NCI-H226 (cell line): ENCODE measurements at regions not wholly inside any gene's neighbourhood (a gene's known extent, or its start where the extent isn't known, plus 50 kb on each side); places are given as distances from the start of the nearest gene placed in this dataset.
"Not testable (repeated sequence)": the region's sequence is repeated elsewhere in the genome, so short reads cannot be mapped to it uniquely, and the experiment has no call there.

Experiments used
- DNase-seq: peaks from one replicate; pipeline ENCODE4 v3.0.0-alpha.2; 2015

DNA sequence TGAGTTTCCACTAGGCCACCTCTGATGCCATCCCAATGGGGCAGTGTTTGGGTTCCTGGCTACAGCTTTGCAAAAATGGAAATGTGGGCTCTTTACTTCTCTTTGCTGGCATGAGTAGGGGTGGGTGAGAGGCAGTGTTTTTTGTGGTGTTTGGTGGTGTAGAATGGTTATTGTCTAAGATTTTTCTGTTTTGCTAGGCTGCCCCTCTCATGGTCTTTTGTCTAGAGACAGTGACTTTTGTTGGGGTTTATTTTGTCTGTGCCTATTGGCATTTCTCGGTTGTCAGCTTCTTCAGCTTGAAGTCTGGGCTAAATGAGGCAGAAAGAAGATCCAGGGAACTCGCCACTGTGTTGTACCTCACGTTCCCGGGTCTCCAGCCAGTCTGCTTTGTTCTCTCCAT, 112.1 kb downstream of the CENPF start:
- no peak for DNase-seq

DNA sequence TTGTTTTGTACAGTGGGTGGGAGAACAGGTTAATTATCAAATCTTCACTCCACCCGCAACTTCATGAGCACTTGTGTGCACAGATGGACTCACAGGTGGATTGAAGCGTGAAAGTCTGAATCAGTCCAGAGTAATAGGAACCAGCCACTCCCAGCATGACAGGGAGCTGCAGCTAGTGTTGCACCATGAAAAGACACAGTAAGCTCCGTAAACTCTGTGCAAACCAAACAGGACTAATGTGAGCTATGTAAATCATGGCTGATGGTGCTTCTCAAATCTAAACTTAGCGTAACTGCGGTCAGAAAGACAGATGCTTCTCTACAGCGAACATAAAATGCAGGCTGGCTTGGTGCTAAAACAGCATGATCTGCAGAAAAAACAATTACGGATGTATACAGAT, 114.4 kb downstream of the CENPF start:
- no peak for DNase-seq

DNA sequence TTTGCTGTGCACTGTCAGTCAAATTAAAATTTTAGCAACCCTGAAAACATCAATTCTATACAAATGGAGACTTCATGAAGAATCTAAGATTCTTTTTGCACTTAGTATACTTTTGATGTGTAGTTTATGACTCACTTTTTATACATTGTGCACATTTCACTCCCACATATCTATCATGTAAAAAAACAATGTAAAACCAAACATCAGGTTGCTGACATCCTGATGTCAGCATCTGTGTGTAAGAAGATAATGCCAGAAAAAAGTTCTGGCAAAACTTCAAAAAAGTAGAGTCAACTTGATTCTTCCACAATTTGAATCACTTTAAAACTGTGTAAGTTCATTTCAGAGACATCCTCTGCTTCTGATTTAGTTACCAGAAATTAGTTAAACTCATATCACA, 115.7 kb downstream of the CENPF start:
- DNase-seq: peak; percentile 47

DNA sequence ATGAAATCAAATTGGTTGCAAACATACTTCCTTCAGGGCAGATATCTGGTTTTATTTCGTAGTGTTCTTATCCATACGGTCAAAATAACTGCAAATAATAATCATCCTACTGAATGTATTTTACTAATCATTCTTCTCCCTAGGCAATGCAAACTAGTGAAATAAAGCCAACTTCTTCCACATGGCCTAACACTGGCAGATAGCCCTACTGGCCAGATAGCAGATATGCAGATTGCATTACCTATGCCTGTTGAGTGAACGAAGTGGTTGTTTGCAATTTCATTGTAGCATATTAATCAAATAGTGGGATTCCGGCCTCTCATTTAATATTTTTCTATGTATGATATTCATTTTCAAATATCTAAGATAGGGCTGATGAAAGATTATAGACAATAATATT, 116.2 kb downstream of the CENPF start:
- peak; percentile 1 for DNase-seq

DNA sequence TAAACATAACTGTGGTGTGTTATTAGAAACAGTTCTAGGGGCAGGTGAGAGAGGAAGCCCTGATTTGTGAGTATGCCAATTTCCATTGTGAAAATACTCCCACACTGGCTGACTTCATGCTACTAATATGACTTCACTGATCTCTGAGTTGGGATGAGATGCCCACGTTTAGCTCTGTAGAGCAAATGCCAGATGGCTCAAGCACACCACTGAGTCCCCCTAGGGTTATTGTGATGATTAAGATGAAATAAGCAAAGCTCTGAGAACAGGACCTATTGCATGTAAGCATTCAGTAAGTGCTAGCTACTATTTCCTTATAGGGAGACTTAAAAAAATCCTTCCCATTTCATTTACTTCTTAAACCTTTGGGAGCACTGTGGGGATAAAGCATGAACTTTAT, 117.6 kb downstream of the CENPF start:
- DNase-seq: peak; percentile 11

DNA sequence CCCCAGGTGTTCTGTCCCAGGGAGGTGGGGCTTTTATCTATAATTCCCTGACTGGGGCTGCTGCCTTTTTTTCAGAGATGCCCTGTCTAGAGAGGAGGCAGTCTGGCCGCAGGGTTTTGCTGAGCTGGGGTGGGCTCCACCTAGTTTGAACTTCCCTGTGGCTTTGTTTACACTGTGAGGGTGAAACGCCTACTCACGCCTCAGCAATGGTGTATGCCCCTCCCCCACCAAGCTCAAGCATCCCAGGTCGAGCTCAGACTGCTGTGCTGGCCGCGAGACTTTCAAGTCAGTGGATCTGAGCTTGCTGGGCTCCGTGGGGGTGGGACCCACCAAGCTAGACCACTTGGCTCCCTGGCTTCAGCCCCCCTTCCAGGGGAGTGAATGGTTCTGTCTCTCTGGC, 124.3 kb downstream of the CENPF start:
- no peak for DNase-seq

DNA sequence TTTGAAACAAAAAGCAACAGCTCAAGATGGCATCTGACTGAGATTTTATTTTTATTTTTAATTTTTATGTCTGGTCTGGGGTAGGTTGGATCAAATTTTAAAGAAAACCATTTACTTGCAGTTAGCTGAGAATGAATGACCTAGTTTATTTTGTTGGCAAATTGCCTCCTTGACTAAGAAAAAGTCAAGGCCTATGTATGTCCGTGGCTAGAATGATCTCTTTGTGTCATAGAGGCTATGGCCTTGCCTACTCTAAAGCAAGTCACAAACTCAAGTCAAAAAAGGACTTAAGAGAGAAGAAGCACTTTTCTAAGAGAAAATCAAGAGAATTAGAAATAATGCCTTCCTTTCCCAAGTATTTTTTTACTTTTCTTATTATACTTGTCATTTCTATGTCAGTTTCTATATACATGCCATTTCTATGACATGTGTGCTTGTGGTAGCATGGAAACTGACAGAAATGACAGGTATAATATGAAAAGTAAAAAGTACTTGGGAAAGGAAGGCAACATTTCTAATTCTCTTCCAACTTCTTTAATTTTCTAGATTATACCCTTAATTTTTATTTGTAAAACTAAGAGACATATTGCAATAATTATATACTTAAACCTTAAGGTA, 136.7 kb downstream of the CENPF start:
- DNase-seq: no peak

DNA sequence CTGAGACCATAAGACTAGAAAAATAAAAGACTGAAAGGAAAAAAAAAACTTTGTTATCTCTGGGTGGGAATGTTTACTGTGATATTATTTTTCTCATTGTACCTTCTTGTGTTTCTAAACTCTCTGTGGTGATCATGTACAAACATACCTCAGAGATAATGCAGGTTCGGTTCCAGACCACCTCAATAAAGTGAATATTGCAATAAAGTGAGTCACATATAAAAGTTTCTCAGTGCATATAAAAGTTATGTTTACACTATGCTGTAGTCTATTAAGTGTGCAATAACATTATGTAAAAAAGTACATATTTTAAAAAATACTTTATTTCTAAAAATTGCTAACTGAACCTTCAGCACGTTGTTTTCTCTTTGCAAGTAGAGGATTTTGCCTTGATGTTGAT, 137.5 kb downstream of the CENPF start:
- no peak for DNase-seq

DNA sequence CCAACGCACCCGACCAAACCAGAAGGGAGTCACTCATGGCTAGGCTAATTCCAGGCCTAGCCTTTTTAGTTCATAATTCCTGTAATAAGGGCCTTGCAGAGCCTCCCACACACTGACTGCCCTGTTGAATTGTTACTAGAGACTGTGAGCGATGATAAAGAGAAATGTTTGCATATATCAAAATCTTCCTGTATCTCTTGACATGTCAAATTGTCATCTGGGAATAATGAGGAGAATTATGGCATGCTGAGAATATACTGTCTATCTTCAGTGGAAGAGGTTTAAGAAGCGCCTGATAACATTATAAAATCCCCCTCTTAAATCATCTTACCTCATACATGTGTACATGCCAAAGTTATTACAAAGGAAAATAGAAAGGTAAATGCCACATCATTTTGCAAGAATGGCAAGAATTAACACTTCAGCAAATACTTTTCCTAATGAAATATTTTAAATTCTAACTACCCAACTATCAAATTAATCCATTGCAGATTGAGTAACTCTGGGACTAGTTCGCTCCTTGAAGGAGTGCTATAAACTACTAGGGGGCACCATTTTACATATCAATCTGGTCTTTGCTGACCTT, 144.1 kb downstream of the CENPF start:
- DNase-seq: peak; percentile 82

DNA sequence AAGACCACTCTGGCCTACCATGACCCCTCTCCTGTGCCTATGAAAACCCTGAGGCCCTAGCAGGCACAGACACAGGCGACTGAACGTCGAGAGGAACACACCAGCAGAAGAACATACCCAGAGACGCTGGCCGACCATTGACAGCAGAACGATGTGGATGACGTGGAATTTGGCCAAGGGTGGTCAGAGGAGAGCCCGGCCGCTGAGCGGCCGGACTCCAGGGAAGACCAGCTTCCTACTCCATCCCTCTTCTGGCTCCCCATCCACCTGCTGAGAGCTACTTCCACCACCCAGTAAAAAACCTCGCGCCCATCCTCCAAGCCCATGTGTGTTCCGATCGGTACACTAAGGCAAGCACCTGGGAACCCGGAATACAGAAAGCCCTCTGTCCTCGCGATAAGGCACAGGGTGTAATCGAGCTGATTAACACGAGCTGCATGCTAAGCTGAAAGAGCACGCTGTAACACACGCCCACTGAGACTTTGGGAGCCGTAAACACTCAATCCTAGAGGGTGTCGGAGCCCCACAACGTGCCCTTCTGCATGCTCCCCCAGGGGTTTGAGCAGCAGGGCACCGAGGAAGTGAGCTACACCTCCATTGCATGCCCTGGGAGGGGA, 150.3 kb downstream of the CENPF start:
- no peak for DNase-seq

DNA sequence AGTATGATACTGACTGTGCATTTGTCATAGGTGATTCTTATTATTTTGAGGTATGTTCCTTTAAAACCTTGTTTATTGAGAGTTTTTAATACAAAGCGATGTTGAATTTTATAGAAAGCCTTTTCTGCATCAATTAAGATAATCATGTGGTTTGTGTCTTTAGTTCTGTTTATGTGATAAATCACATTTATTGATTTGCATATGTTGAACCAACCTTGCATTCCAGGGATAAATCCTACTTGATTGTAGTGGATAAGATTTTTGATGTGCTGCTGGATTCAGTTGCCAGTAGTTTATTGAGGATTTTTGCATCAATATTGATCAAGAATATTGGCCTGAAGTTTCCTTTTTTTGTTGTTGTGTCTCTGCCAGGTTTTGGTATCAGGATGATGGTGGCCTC, 158.0 kb downstream of the CENPF start:
- no peak for DNase-seq

DNA sequence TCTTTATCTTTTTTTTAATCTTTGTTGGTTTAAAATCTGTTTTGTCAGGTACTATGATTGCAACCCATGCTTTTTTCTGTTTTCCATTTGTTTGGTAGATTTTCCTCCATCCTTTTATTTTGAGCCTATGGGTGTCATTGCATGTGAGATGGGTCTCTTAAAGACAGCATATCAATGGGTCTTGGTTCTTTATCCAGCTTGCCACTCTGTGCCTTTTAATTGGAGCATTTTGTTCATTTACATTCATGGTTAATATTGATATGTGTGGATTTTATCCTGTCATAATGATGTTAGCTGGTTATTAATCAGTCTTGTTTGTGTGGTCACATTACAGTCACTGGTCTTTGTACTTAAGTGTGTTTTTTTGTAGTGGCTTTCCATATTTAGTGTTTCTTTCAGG, 159.9 kb downstream of the CENPF start:
- no peak for DNase-seq

DNA sequence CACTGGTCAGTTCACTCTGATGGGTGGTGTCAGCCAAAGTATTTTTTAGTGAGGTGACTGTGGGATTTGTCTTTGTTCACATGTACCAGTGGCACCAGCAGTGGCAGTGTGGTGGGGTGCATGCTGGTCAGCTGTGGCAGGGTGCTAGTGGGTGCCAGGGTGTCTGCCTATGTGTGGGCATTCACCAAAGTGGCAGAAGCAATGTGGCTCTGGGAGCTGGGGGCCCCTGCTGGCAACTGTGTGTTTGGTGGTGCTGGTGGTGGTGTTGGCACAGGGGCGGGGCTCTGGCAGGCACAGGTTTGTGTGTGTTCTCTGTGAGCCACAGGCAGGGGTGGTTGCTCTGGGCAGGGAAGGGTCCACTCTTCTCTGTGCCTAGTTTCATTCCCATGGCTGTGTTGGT, 161.5 kb downstream of the CENPF start:
- no peak for DNase-seq

DNA sequence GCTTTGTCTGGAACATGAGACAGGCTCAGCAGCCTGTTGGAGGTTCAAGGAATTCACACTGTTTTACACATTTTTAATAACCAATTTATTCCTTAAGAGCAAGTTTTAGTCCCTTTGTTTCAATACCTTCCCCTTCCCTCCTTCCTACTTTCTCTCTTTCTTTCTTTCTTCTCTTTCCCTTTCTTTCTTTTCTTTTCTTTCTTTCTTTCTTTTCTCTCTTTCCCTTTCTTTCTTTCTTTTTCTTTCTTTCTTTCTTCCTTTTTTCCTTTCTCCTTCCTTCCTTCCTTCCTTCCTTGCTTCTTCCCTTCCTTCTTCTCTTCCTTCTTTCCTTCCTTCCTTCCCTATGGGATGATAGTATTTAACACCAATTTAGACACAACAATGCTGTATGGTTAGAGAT, 164.2 kb downstream of the CENPF start:
- no peak for DNase-seq

DNA sequence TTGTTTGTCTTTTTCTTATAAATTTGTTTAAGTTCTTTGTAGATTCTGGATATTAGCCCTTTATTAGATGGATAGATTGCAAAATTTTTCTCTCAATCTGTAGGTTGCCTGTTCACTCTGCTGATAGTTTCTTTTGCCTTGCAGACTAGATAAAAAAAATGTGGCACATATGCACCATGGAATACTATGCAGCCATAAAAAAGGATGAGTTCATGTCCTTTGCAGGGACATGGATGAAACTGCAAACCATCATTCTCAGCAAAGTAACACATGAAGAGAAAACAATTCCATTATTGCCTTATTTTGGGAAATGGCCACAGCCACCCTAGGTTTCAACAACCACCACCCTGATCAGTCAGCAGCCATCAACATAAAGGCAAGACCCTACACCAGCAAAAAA, 166.7 kb downstream of the CENPF start:
- not testable (repeated sequence) for DNase-seq

DNA sequence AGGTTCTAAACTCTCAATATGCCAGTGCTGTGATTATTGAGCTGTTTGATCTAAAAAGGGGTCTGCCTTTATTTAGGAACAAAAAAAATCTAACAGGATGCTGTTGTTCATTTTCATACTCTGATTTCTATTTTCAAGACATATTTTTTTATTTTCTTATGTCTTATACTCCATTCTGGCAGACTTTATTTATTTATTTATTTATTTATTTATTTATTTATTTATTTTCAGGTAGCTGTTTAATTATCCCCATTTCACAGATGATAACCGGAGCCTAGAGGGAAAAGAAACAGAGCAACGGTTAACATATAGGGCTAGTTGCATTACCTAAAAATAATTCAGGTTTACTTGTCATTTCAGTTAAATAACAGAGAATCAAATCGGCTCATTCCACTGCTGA, 174.4 kb downstream of the CENPF start:
- DNase-seq: no peak

DNA sequence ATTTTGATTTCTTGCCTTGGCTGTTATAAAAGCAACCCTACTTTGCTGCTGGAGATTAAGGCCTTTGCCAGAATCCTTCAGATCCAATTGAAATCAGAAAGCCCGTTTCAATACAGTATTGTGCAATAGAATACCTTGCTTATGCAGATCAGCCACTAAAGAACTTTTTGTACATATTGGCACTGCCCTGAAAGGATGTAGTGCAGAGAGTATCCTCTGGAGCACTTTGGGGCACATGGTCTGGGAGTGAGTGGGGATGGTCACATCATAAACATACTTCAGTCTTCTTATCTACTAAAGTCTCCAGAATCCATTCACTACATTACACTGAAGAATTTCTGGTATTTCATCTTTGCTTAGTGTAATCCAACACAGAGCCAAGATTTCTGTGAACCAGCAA, 189.0 kb downstream of the CENPF start:
- peak; percentile 61 for DNase-seq

DNA sequence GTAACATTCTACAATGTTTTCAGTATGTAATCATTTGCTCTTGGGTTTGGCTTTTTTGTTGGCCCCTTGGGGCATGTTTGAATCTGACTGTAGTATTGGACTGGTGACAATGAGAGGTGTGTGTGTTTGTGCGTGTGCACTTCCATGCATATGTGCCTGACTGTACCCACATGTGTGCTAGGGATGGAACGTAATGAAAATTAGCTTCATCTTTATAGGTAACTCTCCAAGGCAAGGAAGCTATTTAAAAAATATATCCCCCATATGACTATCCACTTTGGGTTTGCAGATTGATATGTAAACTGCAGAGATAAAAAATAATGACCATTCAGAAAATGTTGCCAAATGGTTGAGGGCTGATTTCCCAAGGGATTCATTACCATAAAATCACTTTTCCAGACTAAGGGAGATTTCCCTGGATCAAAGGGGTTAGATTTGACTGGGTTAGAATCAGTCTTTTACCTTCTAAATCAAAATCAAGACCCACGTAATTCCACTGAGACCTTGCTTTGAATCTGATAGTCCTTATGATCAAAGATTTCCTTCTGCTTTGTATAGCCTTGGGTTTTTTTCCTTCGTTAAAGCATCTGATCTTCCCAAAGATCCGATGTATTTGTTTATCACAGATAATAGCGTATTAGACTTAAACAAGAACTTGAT, 189.7 kb downstream of the CENPF start:
- DNase-seq: no peak

DNA sequence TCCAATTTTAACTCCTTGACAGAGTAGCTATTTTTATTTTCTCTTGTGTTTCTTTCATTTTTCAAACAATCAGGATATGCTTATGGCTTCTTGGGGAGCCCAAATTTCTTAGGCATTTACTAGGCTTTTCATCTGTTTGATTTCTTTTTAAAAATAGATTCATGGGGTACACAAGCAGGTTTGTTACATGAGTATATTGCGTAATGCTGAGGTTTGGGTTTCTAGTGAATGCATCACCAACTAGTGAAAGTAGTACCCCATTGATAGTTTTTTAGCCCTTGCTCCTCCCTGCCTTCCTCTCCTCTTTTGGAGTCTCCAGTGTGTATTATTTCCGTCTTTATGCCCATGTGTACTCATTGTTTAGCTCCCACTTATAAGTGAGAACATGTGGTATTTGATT, 190.7 kb downstream of the CENPF start:
- no peak for DNase-seq

DNA sequence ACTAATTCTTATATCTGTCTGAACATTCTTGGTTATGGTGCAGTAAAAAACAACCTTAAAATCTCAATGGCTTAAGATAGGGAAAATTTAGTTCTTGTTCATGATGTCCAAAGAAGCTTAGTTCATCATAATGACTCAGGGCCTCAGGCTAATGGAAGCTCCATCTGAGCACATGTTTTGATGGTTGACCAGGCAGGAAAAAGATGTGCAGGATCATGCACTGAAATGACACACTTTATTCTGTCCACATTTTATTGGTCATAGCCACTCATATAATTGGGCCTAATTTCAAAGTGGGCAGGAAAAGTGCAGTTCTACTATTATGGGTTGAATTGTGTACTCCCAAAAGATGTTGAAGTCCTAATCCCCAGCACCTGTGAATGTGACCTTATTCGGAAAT, 198.2 kb downstream of the CENPF start:
- DNase-seq: no peak

DNA sequence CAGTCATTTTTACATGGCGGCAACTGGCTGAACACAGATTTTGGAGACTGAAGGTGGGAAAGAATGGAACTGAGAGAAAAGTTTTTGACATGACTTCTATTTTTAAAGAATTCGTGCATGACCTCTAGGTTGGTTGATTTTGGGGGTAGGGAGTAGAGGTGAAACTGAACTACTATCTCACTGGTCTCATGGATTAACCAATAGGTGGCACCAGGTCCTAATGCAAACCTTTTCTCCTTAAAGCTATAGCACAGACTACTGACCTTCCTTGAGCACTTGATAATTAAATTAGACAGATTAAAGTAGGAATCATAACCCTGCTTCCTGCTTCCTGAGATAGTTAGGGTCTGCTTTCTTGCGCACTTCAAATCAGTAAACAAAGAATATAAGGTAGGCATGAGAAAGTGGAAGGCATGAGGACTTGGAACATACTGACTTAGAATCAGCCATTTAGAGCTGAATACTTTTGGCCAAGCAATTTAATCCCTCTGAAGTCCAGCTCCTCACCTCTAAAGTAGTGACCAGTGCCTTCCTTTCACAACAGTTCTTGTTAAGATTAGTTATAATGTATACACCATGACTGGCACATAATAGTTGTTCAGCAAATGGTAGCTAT, 206.0 kb downstream of the CENPF start:
- no peak for DNase-seq

DNA sequence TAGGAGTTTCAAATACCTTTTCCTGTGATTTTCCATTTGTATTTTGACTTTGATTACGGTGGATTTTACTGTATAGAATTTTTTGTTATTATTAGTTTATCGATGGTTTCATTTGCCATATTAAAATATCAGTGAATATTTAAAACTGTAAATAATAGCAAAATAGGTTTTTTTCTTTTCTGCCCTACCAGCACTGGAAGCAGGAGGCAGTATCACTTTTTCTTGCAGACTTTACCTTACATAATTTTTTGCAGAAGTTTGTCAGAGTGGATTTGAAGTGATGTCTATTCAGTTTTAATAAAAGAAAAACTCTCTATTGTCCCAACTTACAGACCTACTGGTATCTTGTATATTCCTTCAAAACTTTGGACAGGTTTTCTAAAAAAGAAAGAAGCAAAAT, 213.6 kb downstream of the CENPF start:
- DNase-seq: no peak

DNA sequence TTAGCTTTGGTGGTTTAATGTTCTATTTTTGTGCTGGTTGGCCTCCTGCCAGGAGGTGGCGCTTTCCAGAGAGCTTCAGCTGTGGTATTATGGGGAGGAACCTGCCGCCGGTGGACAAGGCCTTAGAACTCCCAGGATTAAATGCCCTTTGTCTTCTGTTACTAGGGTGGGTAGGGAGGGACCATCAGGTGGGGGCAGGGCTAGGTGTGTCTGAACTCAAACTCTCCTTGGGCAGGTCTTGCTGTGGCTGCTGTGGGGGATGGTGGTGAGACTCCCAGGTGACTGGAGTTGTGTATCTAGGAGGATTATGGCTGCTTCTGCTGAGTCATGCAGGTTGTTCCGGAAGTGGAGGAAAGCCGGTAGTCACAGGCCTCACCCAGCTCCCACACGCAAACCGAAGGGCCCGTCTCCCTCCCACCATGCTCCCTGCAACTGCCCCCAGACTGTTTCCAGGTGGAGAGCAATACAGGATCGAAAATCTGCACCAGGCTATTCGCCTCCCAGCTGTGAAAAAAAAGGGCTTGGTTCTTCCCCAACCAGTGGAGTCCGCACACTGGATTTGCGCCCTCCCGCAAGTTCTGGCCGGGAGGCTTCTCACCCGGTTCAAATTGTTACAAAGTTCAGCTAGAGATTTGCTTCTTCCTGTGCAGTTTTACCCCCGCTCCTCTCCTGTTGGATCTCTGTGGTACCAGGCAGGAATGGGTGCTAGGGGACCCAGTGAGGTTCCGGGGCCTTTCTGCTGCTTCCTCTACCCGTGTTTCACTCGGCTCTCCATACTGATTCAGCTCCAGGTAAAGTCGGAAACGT, 220.5 kb downstream of the CENPF start:
- no peak for DNase-seq
